Activated T-cell treated with anti-CD3 and anti-CD28 coated beads for 1 hour (primary cell): ENCODE measurements at regions not wholly inside any gene's neighbourhood (a gene's known extent, or its start where the extent isn't known, plus 50 kb on each side); places are given as distances from the start of the nearest gene placed in this dataset.

Source experiments
- DNase-seq: peaks from one replicate; pipeline ENCODE4 v3.0.0-alpha.2; 2020; ENCODE audit warnings: low read depth

GRCh38 chr18:21996351-21996826 is 173.0 kb upstream of the GATA6 start:
- DNase-seq: no peak

DNA sequence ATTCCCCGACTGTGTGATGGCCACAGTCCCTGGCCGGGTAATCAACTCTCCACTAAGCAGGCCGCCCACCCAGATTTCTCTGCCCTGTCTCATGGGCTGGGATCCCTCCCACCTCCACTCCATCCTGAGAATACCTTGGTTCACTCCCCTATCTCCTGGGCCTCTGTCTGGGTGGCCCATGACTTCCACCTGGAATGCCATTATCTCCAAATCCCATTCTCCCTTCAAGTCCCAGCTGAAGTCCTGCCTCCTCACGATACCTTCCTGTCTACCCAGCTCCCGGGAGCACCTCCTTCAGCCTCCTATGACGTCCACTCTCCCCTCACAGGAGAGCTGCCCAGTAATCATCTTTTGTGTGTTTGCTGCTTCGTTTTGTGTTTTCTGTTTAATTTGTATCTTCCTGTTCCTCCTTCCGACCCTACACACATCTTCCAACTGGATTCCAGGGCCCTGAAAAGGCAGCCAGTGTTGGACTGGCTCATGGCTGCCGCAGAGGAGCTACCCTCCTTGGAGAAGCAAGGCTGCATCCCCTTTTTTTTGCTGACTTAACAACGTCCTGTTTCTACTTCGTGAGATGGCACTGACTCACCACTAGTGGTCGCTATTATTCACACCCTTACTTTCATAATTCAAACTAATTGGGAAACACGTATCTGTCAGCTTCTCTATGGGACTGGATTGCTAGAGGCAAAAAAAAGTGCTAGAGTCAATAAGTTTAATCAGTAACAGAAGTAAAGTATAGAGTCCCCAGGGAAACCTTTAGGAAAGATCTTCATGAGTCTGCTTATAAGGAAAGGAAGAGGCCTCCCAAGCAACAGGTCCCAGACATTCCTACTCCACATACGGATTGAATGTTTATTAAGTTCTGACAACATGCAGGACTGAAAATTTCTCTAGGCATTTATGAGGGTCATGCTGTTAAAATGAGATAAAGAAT is 171.9 kb upstream of the GATA6 start:
- DNase-seq: no peak

DNA sequence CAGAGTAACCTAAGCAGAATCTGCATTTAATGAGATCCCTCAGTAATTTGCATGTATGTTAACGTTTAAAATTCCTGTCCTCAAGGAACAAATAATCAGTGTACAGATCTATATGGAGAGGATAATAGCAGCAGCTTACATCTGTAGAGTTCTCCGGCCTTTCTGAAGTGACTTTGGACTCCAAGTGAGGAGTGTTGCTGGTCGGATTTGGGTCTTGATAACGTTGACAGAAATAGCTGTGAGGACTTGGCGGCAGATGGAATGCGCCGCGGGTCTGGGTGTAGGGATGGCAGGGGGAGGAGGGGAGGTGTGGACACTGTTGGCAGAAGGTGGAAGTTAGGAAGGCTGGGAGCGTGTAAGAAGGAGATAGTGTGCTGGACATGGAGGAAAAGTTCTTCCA is 170.9 kb upstream of the GATA6 start:
- DNase-seq: no peak

DNA sequence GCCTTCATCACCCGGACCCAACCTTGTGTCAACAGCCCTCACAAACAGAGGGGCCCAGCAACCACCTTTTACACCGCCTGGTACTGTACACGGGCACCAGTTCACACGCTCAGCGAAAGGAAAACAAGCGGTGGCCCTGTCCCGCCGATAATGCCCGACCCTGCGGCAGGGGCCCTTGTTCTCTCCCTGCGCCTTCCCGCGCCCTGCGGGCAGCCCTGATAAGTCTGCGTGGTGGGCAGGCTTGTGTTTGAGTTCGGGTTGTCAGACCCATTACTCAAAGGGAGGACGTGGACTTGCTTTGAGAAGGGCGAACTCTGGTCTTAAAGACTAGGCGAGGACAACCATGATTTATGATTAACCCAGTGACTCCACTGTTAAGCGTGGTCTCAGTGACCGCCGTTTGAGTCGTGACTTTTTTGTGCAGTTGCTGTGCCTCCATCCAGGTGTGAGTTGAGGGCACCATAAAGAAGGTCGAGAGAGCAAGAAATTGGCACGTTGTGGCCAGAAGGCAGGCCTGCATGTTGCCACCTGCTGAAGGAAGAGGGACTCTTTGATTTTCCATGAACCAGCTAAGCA is 167.4 kb upstream of the GATA6 start:
- no peak for DNase-seq

DNA sequence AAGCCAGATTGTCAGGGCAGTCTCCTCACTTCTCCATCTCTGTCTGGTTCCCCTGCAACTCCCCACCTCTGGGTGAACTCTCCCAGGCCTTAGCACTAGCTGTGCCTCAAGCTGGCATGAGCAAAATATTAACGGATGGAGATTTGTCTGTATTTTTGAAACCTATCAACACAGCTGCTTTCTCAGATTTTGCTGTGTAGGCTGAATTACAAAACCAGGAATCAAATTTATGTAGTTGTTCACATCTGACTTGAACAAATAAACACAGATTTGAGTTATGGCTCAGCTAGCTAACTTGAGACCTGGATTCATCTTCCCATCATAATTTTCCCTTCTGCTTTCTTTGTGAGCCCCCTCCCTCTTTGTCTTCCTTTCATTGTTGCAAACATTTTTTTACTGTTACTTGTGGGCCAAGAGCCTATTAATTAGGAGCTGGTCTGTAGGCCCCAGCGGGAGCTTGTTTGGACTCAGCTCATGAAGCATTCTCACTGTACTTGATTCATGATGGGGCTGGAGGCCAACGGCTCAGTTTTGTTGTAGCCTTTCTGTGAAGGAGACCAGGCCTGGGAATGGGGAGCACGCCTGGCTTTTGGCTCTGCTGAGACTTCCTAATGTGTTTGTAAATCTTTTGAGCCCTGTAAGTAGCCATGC is 164.1 kb upstream of the GATA6 start:
- DNase-seq: no peak

GRCh38 chr18:22006458-22006857 is 162.9 kb upstream of the GATA6 start:
- no peak for DNase-seq

DNA sequence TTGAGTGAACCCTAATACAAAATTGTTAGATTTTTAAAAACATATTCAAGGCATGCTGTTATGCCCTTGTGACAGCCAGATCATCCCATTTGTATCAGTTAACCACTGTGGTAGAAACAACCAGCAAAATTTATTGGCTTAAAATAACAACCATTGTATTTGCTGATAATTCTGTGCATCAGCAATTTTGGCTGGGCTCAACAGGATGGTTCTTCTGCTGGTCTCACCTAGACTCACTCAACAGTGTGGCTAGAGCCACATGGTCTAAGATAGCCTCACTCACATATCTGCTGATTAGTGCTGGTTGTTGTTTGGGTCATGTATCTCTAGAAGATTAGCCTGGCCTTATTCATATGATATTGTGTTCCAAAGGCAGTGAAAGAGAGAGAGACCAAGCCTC is 160.1 kb upstream of the GATA6 start:
- DNase-seq: no peak

GRCh38 chr18:22013993-22014392 is 155.4 kb upstream of the GATA6 start:
- no peak for DNase-seq

DNA sequence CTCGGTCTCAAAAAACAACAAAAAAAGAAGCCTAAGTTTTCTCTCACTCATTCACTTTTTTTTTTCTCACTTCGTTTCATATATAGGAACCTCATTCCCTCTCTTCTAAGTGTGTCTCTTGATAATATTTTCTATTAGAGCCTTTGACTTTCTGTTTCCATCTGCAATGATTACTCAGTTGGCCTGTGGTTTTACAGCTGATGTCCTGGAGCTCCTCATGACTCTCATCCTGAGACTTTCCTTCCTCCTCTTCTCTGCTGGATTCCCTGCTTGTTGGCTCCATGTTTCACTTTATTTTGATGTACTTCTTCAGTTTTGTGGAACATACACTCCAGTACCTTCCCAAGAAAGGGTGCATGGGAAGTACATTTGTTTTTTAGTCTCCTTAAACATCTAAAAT is 154.2 kb upstream of the GATA6 start:
- no peak for DNase-seq

GRCh38 chr18:22018366-22018765 is 151.0 kb upstream of the GATA6 start:
- no peak for DNase-seq

DNA sequence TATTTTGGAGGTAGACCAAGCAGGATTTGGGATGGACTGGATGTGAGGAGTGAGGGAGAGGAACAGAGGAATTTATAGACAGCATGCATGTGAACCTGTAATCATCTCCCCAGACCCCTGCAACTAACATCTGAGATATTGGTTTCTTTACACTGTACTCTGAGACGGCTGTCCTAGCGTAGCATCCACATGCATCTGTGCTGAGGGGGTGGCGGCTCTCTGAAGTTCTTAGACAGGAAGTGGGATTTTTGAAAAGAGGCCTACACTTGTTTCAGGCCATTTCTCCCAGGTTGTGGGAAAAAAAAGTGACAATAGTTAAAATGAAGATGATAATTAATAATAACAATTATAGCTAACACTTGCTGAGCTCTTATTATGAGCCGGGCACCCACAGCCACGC is 150.2 kb upstream of the GATA6 start:
- DNase-seq: no peak

DNA sequence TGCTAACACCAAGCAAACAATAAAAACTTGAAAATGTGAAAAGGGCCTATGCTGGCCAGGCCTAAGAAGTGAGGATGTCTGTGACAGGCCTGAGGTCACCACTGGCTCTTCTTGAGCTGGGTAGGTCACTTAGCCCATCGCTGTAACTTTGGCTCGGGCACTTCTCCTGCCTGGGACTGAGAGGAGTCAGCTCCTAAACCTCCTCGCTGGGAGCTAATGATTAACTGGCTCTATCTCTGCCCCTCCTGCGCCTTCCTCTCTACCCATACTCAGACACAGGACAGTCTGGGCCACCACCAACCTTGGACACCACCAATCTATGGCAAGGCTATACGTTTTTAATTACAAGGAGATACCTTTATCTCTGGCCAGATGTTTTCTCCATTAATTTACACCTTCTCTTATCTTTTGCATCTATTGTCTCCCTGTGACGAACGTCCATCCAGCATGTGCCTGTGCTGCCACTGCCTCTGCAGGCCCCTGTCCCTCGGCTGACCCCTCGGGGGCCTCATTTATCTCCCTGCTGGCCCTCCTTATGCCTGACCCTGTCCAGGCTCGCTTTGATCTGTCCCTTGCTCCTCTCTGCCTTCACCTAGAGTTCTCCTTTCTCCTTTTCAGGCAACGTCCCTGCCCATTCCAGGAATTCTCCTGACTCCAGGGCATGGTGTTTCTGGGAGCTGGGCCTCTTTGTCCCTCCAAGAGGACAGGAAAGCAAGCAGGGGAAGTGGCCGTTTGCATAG is 149.1 kb upstream of the GATA6 start:
- no peak for DNase-seq

- no peak for DNase-seq
These were observed 148.5 kb upstream of the GATA6 start for GRCh38 chr18:22020867-22021370.

- no peak for DNase-seq
These were observed 147.7 kb upstream of the GATA6 start for GRCh38 chr18:22021701-22022100.

- no peak for DNase-seq
These were observed 144.5 kb upstream of the GATA6 start for GRCh38 chr18:22024924-22025323.

DNA sequence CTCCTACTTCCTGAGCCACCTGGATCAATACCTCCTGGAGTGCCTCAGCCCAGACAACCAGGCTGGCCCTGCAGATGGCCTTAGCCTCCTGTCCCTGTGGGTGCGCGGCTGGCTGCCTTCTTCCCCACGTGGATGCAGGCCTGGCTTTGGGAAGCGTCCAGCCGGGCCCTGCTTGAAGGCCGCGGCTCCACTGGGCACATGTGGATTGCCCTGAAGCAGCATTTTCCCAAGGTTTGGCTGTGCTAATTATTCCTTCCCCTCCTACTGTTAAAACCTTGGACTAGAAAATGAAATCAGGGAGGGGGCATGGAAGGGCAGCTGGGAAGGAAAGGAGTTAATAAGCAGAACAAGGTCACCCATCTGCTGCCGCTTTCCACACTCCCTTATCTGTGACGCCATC is 143.0 kb upstream of the GATA6 start:
- DNase-seq: no peak

GRCh38 chr18:22026889-22027288 is 142.5 kb upstream of the GATA6 start:
- DNase-seq: no peak

DNA sequence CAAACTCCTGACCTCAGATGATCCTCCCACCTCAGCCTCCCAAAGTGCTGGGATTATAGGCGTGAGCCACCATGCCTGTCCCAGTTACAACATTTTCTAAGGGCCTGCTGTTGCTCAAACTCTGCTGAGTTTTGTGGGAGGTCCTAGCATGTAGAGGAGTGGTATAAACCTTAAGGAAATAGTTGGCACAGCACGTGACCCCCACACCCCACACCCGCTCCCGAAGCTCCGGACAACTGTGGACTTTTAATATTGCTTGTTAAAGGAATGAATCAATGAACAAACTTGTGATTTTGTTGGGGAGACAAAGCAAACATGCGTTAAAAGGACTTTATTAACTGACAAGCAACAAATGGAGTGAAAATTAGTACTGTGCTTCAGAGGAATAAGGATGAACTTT is 137.8 kb upstream of the GATA6 start:
- no peak for DNase-seq

DNA sequence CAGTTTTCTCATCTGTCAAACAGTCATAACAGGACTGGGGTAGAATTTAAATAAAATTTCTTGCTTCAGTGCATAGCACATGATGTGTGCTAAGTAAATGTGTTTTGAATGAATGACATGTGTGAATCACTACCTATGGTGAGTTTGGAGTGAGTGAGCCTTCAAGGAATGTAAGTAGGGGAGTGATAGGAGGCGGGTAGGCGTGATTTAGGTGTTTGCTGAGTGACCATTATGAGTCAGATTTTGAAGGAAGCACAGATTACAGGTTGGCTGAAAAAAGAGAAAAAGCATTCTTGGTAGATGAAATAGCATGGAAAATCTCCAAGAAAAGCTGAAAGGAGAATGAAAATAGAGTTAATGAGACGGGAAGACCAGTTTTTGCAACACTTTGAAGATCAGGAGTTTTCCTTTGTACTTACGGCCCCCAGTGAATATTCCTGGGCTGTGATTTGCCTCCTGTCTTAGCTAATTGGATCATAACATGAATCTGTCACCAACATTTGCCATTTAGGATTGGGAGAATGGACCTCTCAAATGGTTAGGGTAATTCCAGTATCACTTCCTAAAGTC is 136.9 kb upstream of the GATA6 start:
- no peak for DNase-seq

GRCh38 chr18:22033085-22033484 is 136.3 kb upstream of the GATA6 start:
- DNase-seq: no peak

DNA sequence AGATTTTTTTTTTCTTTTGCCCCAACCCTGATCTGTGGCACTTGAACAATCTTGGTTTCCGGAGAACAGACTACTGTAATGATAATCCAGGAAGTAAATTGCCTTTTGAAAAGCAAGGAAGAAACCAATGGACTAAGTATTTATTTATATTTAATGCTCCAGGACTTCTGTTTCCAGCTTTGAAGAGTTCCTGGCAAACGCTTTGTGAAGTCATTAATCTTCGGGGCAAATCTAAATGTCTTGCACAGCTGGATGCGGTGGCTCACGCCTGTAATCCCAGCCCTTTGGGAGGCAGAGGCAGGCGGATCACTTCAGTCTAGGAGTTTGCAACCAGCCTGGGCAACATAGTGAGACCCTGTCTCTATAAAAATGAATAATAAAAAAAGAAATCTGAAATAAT is 135.1 kb upstream of the GATA6 start:
- no peak for DNase-seq

GRCh38 chr18:22040533-22040932 is 128.9 kb upstream of the GATA6 start:
- DNase-seq: no peak
